AG09309 (cell line): ENCODE measurements at regions not wholly inside any gene's neighbourhood (a gene's known extent, or its start where the extent isn't known, plus 50 kb on each side); places are given as distances from the start of the nearest gene placed in this dataset.

Source experiments
- DNase-seq: peaks from one replicate; pipeline ENCODE4 v3.0.0-alpha.2; 2010; ENCODE audit warnings: low read depth
- H3K4me3 ChIP-seq: 2 replicates; pipeline ENCODE4 v1.5.1; 2011; ENCODE audit warnings: mild to moderate bottlenecking, low read depth, low read length, moderate library complexity; ENCODE audit not compliant: control insufficient read depth
- TF ChIP-seq, protein P1 (sequence below): IDR thresholded peaks from 2 replicates; pipeline ENCODE4 v1.5.1; 2011; ENCODE audit warnings: mild to moderate bottlenecking, low read depth, low read length, inconsistent platforms; ENCODE audit not compliant: insufficient read depth, control insufficient read depth; ENCODE audit errors: missing control alignments

- H3K4me3 ChIP-seq: no peak overlapping the region
- TF ChIP-seq, protein P1, sequence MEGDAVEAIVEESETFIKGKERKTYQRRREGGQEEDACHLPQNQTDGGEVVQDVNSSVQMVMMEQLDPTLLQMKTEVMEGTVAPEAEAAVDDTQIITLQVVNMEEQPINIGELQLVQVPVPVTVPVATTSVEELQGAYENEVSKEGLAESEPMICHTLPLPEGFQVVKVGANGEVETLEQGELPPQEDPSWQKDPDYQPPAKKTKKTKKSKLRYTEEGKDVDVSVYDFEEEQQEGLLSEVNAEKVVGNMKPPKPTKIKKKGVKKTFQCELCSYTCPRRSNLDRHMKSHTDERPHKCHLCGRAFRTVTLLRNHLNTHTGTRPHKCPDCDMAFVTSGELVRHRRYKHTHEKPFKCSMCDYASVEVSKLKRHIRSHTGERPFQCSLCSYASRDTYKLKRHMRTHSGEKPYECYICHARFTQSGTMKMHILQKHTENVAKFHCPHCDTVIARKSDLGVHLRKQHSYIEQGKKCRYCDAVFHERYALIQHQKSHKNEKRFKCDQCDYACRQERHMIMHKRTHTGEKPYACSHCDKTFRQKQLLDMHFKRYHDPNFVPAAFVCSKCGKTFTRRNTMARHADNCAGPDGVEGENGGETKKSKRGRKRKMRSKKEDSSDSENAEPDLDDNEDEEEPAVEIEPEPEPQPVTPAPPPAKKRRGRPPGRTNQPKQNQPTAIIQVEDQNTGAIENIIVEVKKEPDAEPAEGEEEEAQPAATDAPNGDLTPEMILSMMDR: no peak
- no peak for DNase-seq
Measured at GRCh38 chr16:86101897-86102157, 202.9 kb downstream of the IRF8 start.

DNA sequence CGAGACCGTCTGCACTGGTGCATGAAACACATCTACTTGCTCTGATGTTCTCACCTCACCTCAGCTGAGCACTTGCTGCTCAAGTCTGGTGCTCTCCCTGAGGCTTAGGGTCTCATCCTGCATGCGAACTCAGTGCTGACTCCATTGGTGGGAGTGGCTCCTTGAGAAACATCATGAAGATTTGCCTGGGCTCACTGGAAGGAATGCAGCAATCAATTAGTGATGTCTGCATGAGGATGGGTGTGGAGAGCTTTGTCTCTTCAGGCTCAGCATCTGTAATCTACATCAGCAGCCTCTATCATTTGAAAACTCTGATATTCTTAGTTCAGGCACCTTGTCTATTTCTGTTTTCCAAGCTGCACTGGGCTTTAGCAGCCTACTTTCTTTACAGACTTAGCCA is 204.4 kb downstream of the IRF8 start:
- H3K4me3 ChIP-seq: no peak overlapping the region
- TF ChIP-seq, protein P1: no peak
- no peak for DNase-seq

DNA sequence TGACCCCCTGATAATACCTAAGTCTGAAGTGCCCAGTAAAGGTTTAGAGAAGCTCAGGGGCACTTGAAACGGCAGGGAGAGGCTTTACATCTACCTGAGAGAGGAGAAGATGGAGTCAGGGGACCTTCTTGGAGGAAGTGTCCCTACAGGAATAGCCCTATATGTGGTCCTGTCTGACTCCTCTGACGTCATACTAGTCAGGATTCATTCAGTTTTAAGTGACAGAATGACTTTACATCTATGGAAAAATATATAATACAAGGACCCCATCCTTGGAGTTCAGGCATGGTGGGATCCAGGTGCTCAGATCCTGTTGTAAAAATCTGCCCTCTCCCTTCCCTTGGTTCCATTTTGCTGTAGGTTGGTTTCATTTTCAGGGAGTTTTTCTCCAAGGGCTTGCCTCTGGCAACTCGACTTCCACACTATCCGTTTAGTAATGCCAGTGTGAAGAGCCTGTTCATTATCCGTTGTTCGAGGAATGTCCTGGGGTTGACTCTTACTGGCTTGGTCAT is 205.6 kb downstream of the IRF8 start:
- TF ChIP-seq, protein P1: no peak
- DNase-seq: no peak
- no peak overlapping the region for H3K4me3 ChIP-seq

GRCh38 chr16:86107215-86107825 is 208.4 kb downstream of the IRF8 start:
- no peak for DNase-seq

GRCh38 chr16:86108062-86108461 is 209.1 kb downstream of the IRF8 start:
- no peak for DNase-seq
- TF ChIP-seq, protein P1: no peak
- no peak overlapping the region for H3K4me3 ChIP-seq

More at GRCh38 chr16:86107215-86107825, 208.4 kb downstream of the IRF8 start:
- no peak overlapping the region for H3K4me3 ChIP-seq
- TF ChIP-seq, protein P1: no peak

DNA sequence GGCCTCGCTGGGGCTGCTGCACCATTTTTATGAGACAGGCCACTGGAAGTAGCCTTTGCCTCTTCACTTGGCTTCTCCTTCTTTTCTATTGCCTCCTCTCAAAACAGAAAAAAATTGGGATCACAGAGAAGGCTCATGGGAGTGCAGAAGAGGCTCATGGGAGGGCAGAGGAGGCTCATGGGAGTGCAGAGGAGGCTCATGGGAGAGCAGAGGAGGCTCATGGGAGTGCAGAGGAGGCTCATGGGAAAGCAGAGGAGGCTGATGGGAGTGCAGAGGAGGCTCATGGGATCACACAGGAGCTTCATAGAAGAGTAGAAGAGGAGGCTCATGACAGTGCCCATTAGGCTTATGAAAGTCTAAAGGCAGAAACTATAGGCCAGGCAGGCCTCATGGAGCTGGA is 211.2 kb downstream of the IRF8 start:
- DNase-seq: no peak
- H3K4me3 ChIP-seq: no peak overlapping the region
- TF ChIP-seq, protein P1: no peak

- no peak for DNase-seq
- H3K4me3 ChIP-seq: no peak overlapping the region
- TF ChIP-seq, protein P1: no peak
Measured at GRCh38 chr16:86110726-86111125, 211.8 kb downstream of the IRF8 start.
